ENCODE measurements at regions not wholly inside any gene's neighbourhood (a gene's known extent, or its start where the extent isn't known, plus 50 kb on each side); places are given as distances from the start of the nearest gene placed in this dataset.

DNA sequence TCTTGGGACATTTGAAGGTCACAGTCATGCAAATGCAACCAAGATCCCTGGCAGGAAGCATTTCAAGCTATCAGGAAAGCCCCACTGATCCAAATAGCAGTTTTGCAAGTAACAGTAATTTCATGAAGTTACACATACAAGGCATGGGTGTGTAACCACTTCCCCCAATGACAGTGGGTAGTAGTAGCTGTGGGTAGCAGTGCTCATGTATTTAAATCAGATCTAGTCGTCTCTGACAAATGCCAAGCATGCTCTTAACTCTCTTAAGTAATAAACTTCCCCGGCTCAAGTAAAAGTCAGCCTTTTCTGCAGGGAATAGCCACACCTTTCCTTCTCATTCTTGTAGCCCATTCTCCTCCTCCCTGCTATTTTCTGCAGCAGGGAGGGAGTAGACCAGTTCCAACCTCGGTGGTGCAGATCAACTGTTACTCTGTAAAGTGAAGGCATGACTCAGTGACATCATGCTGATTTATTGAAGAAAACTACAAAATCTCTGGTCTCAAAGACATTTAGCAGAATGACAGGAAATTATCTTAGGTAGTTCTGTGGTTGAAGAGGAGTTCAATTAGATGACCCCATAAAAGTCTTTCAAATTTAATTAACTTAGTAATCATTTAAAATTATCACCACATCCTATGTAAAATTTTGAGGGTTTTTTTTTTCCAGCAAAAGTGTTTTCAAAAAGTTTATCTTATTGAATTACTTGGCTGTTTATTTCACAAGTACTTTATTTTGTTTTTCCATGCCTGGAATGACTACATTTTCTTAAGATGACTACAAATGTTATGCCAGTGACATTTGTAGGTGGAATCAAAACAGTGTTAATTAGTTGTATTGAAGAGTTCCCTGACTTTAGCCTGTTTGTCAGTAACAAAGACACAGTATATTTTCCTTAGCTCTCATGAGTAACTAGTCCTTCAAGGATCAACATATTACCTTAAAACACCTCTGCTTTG lies 568.3 kb downstream of the INHBA start:
- peaks cover 12% of the 10 kb centered on the region; the same call in 1 of the 2 replicates for H3K4me1 ChIP-seq (ENCODE audit: control insufficient read depth, insufficient read depth, low read length)
- no peaks in the 10 kb centered on the region for H3K9me3 ChIP-seq (ENCODE audit: control insufficient read depth, insufficient read depth, low read depth, low read length)
- H3K36me3 ChIP-seq (ENCODE audit: control insufficient read depth, insufficient read depth, low read length), result no peaks in the 10 kb centered on the region
- no peaks in the 10 kb centered on the region for H3K27me3 ChIP-seq (ENCODE audit: control insufficient read depth, insufficient read depth, low read length)
- no peak overlapping the region for H3K27ac ChIP-seq (ENCODE audit: low read depth, low read length)
- H3K9ac ChIP-seq (ENCODE audit: low read length), result no peak overlapping the region
- H3K4me3 ChIP-seq (ENCODE audit: low read depth, low read length), result no peak overlapping the region

DNA sequence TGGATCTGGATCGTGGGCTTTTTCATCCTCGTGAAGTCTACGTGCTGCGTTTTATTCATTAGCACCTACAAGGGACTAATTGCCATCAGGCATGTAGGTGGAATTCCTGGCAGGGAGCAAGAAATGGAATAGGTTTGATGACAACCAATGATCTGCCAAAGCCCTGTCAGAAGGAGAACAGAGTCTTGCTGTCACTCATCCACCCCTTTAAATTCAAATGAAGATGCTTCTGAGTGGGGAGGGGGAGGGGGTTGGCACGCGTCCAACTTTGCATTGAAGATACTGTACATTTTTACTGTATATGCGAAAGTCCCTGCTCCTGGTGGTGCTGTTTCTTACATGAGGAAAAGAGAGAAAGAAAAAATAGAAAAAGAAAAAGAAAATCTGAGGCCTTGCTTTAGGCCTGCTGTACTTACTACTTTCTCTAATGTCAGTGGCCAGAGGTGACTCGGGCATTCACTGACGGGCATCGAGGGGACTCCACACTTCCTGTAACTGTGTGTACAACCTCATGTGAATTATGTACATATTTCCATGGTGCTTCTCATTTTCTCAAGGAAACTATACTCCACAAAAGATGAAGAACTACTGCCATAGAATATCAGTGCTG lies 569.1 kb downstream of the INHBA start:
- no peak overlapping the region for H3K9ac ChIP-seq (ENCODE audit: low read length)
- no peaks in the 10 kb centered on the region for H3K9me3 ChIP-seq (ENCODE audit: control insufficient read depth, insufficient read depth, low read depth, low read length)
- no peaks in the 10 kb centered on the region for H3K36me3 ChIP-seq (ENCODE audit: control insufficient read depth, insufficient read depth, low read length)
- H3K27ac ChIP-seq (ENCODE audit: low read depth, low read length), result no peak overlapping the region
- peaks cover 12% of the 10 kb centered on the region; the same call in 1 of the 2 replicates for H3K4me1 ChIP-seq (ENCODE audit: control insufficient read depth, insufficient read depth, low read length)
- H3K27me3 ChIP-seq (ENCODE audit: control insufficient read depth, insufficient read depth, low read length), result no peaks in the 10 kb centered on the region
- H3K4me3 ChIP-seq (ENCODE audit: low read depth, low read length), result no peak overlapping the region

DNA sequence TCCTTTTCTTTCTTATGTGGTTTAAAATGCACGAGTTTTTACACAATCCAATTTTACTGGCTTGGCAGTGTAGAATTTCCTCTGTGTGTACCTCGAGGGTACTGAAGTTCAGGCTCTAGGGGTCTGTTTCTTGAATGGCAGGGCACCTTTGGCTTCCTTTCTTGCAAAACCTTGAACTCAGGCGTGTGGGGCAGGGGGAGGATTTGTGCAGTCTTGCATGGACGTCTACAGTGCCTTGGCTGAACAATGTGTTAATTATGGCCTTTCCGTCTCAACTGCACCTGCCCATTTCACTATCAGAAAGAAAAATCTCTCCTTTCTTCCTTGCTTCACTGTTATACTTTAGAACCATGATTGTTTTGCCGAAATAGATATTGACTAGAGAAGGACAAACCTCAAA lies 570.9 kb downstream of the INHBA start:
- Histone ChIP-seq H3K4me1 (ENCODE audit: control insufficient read depth, insufficient read depth, low read length) (peaks cover 12% of the 10 kb centered on the region; the same call in 1 of the 2 replicates), H3K36me3 (ENCODE audit: control insufficient read depth, insufficient read depth, low read length) (no peaks in the 10 kb centered on the region), H3K27ac (ENCODE audit: low read depth, low read length) (no peak overlapping the region), H3K9ac (ENCODE audit: low read length) (no peak overlapping the region), H3K9me3 (ENCODE audit: control insufficient read depth, insufficient read depth, low read depth, low read length) (no peaks in the 10 kb centered on the region), H3K4me3 (ENCODE audit: low read depth, low read length) (no peak overlapping the region), H3K27me3 (ENCODE audit: control insufficient read depth, insufficient read depth, low read length) (no peaks in the 10 kb centered on the region)

DNA sequence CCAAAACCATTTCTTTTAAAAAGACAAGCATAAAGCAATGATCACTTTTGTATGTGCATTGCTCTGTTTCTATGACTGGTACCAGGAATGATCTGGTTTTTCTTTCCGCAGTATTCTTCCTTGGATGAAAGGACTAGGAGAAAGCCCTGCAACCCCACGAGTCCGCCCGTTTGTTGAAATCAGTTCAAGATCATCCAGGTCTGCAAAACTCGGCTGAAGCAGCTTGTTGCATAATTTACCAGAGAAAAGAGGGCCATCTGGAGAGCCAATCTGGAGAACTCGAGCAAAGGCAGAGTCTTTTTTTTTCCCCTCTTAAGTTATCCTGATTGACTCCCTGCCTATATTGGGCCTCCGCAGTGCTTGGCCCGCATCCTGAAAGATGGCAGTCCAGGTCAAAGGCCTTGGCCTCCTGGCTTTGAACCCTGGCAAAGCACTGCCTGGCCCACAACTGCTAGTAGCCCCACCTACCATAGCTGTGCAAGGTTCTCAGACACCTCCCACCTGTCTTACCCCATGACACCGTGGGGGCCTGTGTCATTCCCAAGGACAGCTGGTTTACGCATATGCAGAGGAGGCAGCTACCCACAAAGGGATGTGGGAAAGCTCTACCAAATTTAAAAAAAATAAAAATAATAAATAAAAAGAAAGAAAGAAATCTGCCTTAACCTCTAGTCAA lies 572.2 kb downstream of the INHBA start:
- Histone ChIP-seq H3K4me1 (ENCODE audit: control insufficient read depth, insufficient read depth, low read length) (peaks cover 12% of the 10 kb centered on the region; the same call in 1 of the 2 replicates), H3K36me3 (ENCODE audit: control insufficient read depth, insufficient read depth, low read length) (no peaks in the 10 kb centered on the region), H3K4me3 (ENCODE audit: low read depth, low read length) (no peak overlapping the region), H3K9ac (ENCODE audit: low read length) (no peak overlapping the region), H3K27ac (ENCODE audit: low read depth, low read length) (no peak overlapping the region), H3K9me3 (ENCODE audit: control insufficient read depth, insufficient read depth, low read depth, low read length) (no peaks in the 10 kb centered on the region), H3K27me3 (ENCODE audit: control insufficient read depth, insufficient read depth, low read length) (no peaks in the 10 kb centered on the region)

DNA sequence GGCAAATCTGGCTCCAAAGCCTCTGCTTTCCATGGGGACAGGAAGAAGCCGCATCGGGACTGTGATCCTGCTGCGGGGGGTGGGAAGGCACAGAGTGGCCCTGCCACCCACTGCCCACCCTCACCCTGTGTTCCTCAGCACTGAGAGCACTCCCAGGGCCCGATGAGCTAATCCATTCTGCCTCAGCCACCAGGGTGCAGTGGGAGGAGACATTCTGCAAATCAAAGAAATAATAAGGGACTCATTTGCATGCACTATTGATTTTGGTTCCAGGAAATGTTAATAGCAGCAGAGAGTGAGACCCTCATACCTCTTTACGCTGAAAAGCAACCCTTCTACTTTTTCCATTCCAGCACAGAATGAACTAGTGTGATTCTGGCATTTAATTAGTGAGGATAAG lies 572.8 kb downstream of the INHBA start:
- H3K4me3 ChIP-seq (ENCODE audit: low read depth, low read length), result no peak overlapping the region
- no peaks in the 10 kb centered on the region for H3K27me3 ChIP-seq (ENCODE audit: control insufficient read depth, insufficient read depth, low read length)
- H3K36me3 ChIP-seq (ENCODE audit: control insufficient read depth, insufficient read depth, low read length), result no peaks in the 10 kb centered on the region
- no peak overlapping the region for H3K9ac ChIP-seq (ENCODE audit: low read length)
- peaks cover 12% of the 10 kb centered on the region; the same call in 1 of the 2 replicates for H3K4me1 ChIP-seq (ENCODE audit: control insufficient read depth, insufficient read depth, low read length)
- H3K9me3 ChIP-seq (ENCODE audit: control insufficient read depth, insufficient read depth, low read depth, low read length), result no peaks in the 10 kb centered on the region
- no peak overlapping the region for H3K27ac ChIP-seq (ENCODE audit: low read depth, low read length)

DNA sequence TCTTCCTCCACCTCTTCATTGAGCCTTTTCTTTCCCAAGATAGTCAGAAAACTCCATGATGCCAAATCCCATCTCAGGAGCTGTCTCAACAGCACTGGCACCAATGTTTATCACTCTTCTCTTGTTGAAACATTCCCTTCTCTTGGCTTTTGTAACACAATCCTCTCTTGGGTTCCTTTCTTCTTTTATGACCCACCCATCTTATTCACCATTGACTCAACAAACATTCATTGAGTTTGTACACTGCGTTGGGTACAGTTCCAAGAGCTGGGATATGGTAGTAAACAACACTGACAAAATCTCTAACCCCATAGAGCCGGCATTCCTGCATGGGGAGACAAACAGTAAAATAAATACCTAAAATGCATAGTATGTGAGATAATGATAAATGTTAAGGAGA lies 577.5 kb downstream of the INHBA start:
- no peak overlapping the region for H3K9ac ChIP-seq (ENCODE audit: low read length)

DNA sequence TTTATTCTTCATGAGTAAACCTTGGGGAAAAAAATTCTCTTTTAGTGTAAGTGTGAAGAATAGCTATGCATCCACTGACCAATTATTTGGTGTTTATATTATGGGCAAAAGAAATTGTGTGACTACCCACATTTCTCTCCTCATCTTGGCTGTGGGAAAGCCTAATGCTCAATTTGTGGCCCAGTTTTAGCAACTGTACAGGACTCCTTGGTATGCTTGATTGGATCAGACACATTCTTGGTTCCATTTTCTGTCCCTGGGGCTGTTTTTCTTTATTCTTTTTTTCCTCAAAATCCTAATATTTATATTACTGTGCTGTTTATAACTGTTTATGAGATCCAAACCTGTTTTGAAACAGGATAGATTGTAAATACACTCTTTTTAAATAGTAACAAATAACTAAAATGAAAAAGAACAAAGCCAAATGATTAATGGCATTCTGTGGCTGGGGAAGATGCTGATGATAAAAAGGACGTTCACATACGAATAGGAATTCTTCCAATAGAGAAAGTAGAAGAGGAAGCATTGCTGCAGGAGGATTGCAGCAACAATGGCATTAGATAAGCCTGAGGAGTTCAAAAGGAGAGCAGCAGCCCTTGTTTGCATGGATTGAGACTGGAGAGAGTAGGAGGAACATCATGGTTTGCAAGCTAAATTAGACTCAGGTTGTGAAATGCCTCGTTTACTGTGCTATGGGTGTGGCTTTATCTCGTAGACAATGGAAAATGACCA lies 580.5 kb downstream of the INHBA start:
- H3K27ac ChIP-seq (ENCODE audit: low read depth, low read length), result no peak overlapping the region
- H3K27me3 ChIP-seq (ENCODE audit: control insufficient read depth, insufficient read depth, low read length), result no peaks in the 10 kb centered on the region
- no peak overlapping the region for H3K4me3 ChIP-seq (ENCODE audit: low read depth, low read length)
- no peak overlapping the region for H3K9ac ChIP-seq (ENCODE audit: low read length)
- H3K9me3 ChIP-seq (ENCODE audit: control insufficient read depth, insufficient read depth, low read depth, low read length), result no peaks in the 10 kb centered on the region
- no peaks in the 10 kb centered on the region for H3K36me3 ChIP-seq (ENCODE audit: control insufficient read depth, insufficient read depth, low read length)
- peaks cover 6% of the 10 kb centered on the region; the same call in 1 of the 2 replicates for H3K4me1 ChIP-seq (ENCODE audit: control insufficient read depth, insufficient read depth, low read length)

More for the DNA sequence above, 577.5 kb downstream of the INHBA start:
- Histone ChIP-seq H3K4me1 (ENCODE audit: control insufficient read depth, insufficient read depth, low read length) (0 out of 2 replicates have a peak, but pooled peaks cover 7% of the 10 kb centered on the region), H3K27me3 (ENCODE audit: control insufficient read depth, insufficient read depth, low read length) (no peaks in the 10 kb centered on the region), H3K4me3 (ENCODE audit: low read depth, low read length) (no peak overlapping the region), H3K36me3 (ENCODE audit: control insufficient read depth, insufficient read depth, low read length) (no peaks in the 10 kb centered on the region), H3K9me3 (ENCODE audit: control insufficient read depth, insufficient read depth, low read depth, low read length) (no peaks in the 10 kb centered on the region), H3K27ac (ENCODE audit: low read depth, low read length) (no peak overlapping the region)

DNA sequence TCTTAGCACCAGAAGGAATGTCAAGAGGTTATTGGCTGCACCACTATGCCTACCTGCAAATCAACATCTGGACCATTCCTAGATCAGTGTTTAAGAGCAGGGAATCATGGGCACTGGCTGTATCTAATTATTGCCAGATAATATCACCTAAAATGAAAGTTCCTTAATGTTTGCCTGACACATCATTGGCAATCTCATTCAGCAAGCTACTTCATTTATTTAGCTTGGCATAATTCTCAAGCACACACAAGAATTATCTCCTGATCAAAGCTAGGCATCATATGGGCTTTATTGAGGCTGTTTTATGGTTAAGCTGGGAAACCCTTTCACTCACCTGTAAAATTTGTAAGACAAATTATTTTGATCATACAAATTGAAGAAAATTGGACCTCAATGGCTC lies 581.7 kb downstream of the INHBA start:
- no peak overlapping the region for H3K27ac ChIP-seq (ENCODE audit: low read depth, low read length)
- H3K27me3 ChIP-seq (ENCODE audit: control insufficient read depth, insufficient read depth, low read length), result no peaks in the 10 kb centered on the region
- no peak overlapping the region for H3K4me3 ChIP-seq (ENCODE audit: low read depth, low read length)
- H3K4me1 ChIP-seq (ENCODE audit: control insufficient read depth, insufficient read depth, low read length), result peaks cover 6% of the 10 kb centered on the region; the same call in 1 of the 2 replicates
- H3K9ac ChIP-seq (ENCODE audit: low read length), result no peak overlapping the region
- H3K9me3 ChIP-seq (ENCODE audit: control insufficient read depth, insufficient read depth, low read depth, low read length), result no peaks in the 10 kb centered on the region
- no peaks in the 10 kb centered on the region for H3K36me3 ChIP-seq (ENCODE audit: control insufficient read depth, insufficient read depth, low read length)

DNA sequence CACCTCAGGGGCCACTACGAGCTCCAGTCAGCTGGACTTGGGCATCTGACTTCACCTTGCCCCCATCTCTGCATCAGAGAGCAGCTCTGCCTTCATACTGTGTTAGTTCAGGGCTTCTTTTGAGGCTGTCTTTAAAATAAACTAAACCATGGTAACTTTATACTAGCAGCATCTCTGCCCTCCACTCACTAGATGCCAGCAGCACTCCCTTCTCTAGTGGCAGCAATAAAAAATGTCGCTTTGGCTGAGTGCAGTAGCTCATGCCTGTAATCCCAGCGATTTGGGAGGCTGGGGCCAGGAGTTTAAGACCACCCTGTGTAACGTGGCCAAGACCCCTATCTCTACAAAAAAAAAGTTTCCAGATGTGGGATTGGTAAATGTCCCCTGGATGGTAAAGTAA lies 584.4 kb downstream of the INHBA start:
- no peak overlapping the region for H3K9ac ChIP-seq (ENCODE audit: low read length)
- H3K9me3 ChIP-seq (ENCODE audit: control insufficient read depth, insufficient read depth, low read depth, low read length), result no peaks in the 10 kb centered on the region
- no peak overlapping the region for H3K4me3 ChIP-seq (ENCODE audit: low read depth, low read length)
- peaks cover 9% of the 10 kb centered on the region; the same call in 1 of the 2 replicates for H3K4me1 ChIP-seq (ENCODE audit: control insufficient read depth, insufficient read depth, low read length)
- no peaks in the 10 kb centered on the region for H3K27me3 ChIP-seq (ENCODE audit: control insufficient read depth, insufficient read depth, low read length)
- H3K36me3 ChIP-seq (ENCODE audit: control insufficient read depth, insufficient read depth, low read length), result no peaks in the 10 kb centered on the region
- no peak overlapping the region for H3K27ac ChIP-seq (ENCODE audit: low read depth, low read length)

DNA sequence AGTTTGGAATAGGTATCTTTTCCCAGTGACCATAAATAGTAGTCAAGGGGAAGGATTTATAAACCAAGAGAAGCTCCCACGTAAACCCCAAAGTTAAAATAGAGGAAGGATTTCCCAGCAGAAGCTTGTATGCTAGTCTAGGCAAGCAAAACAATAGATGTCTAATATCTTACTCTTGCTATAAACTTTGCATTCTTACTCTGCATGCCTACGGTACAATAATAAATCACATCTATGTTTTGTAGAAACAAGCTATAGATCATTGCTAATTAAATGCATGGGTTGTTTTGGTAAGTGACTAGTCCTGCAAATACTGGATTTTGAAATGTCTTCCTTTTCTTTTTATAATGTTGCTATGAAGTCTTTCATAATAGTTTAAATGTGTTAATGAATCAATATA lies 585.5 kb downstream of the INHBA start:
- Histone ChIP-seq H3K9ac (ENCODE audit: low read length) (no peak overlapping the region), H3K9me3 (ENCODE audit: control insufficient read depth, insufficient read depth, low read depth, low read length) (no peaks in the 10 kb centered on the region), H3K27me3 (ENCODE audit: control insufficient read depth, insufficient read depth, low read length) (no peaks in the 10 kb centered on the region), H3K36me3 (ENCODE audit: control insufficient read depth, insufficient read depth, low read length) (no peaks in the 10 kb centered on the region), H3K27ac (ENCODE audit: low read depth, low read length) (no peak overlapping the region), H3K4me3 (ENCODE audit: low read depth, low read length) (no peak overlapping the region), H3K4me1 (ENCODE audit: control insufficient read depth, insufficient read depth, low read length) (peaks cover 8% of the 10 kb centered on the region; the same call in 1 of the 2 replicates)
